ENCODE measurements at regions not wholly inside any gene's neighbourhood (a gene's known extent, or its start where the extent isn't known, plus 50 kb on each side); places are given as distances from the start of the nearest gene placed in this dataset.

- POLR2A ChIA-PET (ENCODE audit: low non-redundant PET) = no interaction called here
- no peak overlapping the region for H3K27ac ChIP-seq
- CTCF ChIA-PET = no interaction called here
- TF ChIP-seq CTCF (conservative IDR thresholded peaks at IDR 0.05; ENCODE audit: low read depth) = no peak
- DNase-seq (ENCODE audit: low spot score) = no peak
Measured at GRCh38 chr16:86198206-86199118, 299.5 kb downstream of the IRF8 start.

GRCh38 chr16:86199182-86199581, 300.2 kb downstream of the IRF8 start:
- CTCF ChIA-PET = no interaction called here
- no peak overlapping the region for H3K27ac ChIP-seq
- POLR2A ChIA-PET (ENCODE audit: low non-redundant PET) = no interaction called here
- no peak for TF ChIP-seq CTCF (conservative IDR thresholded peaks at IDR 0.05; ENCODE audit: low read depth)
- DNase-seq (ENCODE audit: low spot score) = no peak

GRCh38 chr16:86199871-86200695, 301.1 kb downstream of the IRF8 start:
- TF ChIP-seq CTCF (conservative IDR thresholded peaks at IDR 0.05; ENCODE audit: low read depth) = no peak
- CTCF ChIA-PET = no interaction called here
- DNase-seq (ENCODE audit: low spot score) = no peak
- POLR2A ChIA-PET (ENCODE audit: low non-redundant PET) = interaction anchor here (0.7 kb wide), 1 partner anchor 22 kb away, joined by 3 read pairs; no protein-coding TSS in a partner anchor
- no peak overlapping the region for H3K27ac ChIP-seq

GRCh38 chr16:86200722-86201121, 301.8 kb downstream of the IRF8 start:
- H3K27ac ChIP-seq = no peak overlapping the region
- CTCF ChIA-PET = no interaction called here
- no peak for TF ChIP-seq CTCF (conservative IDR thresholded peaks at IDR 0.05; ENCODE audit: low read depth)
- DNase-seq (ENCODE audit: low spot score) = no peak
- POLR2A ChIA-PET (ENCODE audit: low non-redundant PET) = interaction anchor here (0.7 kb wide), 1 partner anchor 21 kb away, joined by 3 read pairs; no protein-coding TSS in a partner anchor

GRCh38 chr16:86201746-86202145, 302.8 kb downstream of the IRF8 start:
- no peak overlapping the region for H3K27ac ChIP-seq
- POLR2A ChIA-PET (ENCODE audit: low non-redundant PET) = no interaction called here
- DNase-seq (ENCODE audit: low spot score) = no peak
- CTCF ChIA-PET = no interaction called here
- TF ChIP-seq CTCF (conservative IDR thresholded peaks at IDR 0.05; ENCODE audit: low read depth) = no peak

- no peak for TF ChIP-seq CTCF (conservative IDR thresholded peaks at IDR 0.05; ENCODE audit: low read depth)
- DNase-seq (ENCODE audit: low spot score) = no peak
- POLR2A ChIA-PET (ENCODE audit: low non-redundant PET) = no interaction called here
- CTCF ChIA-PET = no interaction called here
- H3K27ac ChIP-seq = no peak overlapping the region
Measured at GRCh38 chr16:86202267-86202666, 303.3 kb downstream of the IRF8 start.
